HFFc6 (cell line): ENCODE measurements at regions not wholly inside any gene's neighbourhood (a gene's known extent, or its start where the extent isn't known, plus 50 kb on each side); places are given as distances from the start of the nearest gene placed in this dataset.

Source experiments
- DNase-seq: peaks from one replicate; pipeline ENCODE4 v3.0.0-alpha.2; 2018
- H3K27ac Mint-ChIP-seq: 2 replicates; pipeline ENCODE4 v1.8.0; 2020; ENCODE audit warnings: mild to moderate bottlenecking, mixed read lengths
- H3K27me3 Mint-ChIP-seq: 2 replicates; pipeline ENCODE4 v1.8.0; 2021; ENCODE audit warnings: mild to moderate bottlenecking, moderate library complexity, mixed read lengths; ENCODE audit not compliant: insufficient read depth
- H3K36me3 Mint-ChIP-seq: 2 replicates; pipeline ENCODE4 v1.8.0; 2021; ENCODE audit warnings: low read depth, mixed read lengths
- H3K4me1 Mint-ChIP-seq: 2 replicates; pipeline ENCODE4 v1.8.0; 2020; ENCODE audit warnings: low read depth, mixed read lengths
- H3K4me3 Mint-ChIP-seq: 2 replicates; pipeline ENCODE4 v1.8.0; 2020; ENCODE audit warnings: mild to moderate bottlenecking, moderate library complexity, mixed read lengths
- H3K9me3 Mint-ChIP-seq: 2 replicates; pipeline ENCODE4 v1.8.0; 2020; ENCODE audit warnings: mild to moderate bottlenecking, mixed read lengths
- CTCF ChIP-seq: fragments of 200-600 bp; sonication (generic); IDR thresholded peaks from 2 replicates; pipeline ENCODE4 v1.5.0; 2021; ENCODE audit warnings: antibody characterized with exemption, mild to moderate bottlenecking

- Mint-ChIP-seq H3K27me3 (peaks cover 32% of the 10 kb centered on the region), H3K4me1 (no peaks in the 10 kb centered on the region; the same call in 1 of the 2 replicates), H3K27ac (no peak overlapping the region), H3K4me3 (no peak overlapping the region), H3K9me3 (no peaks in the 10 kb centered on the region), H3K36me3 (no peaks in the 10 kb centered on the region)
- DNase-seq, result no peak
- no peak for TF ChIP-seq CTCF
Observed at GRCh38 chr17:77807746-77808441, 150.6 kb upstream of the TNRC6C start.

DNA sequence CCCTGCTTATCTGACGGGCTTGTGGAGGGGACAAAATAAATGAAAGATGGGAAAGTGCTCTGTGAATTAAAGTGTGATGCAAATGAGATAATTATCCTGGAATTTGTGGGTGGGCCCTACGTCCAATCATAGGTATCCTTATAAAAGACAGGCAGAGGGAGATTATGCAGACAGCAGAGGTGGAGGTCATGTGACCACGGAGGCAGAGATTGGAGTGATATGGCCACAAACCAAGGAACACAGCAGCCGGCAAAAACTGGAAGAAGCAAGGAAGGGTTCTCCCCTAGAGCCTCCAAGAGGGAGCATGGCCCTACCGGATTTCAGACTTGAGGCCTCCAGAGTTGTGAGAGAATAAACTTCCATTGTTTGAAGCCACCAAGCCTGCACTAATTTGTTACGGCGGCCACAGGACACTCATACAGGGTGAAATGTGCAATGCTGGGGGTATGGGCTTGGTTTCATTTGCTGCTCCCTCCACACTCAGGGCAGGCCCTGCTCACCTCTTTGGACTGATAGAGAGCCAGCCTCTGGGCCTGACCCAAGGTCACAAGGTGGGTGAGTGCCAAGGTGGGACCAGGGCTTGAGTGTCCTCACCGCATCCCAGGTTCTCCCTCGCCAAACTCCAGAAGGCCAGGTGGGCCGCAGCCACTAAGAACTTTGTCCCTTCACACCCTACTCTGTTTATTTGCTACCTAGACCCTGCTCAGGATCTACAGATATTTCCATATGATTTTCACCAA, 149.6 kb upstream of the TNRC6C start:
- Mint-ChIP-seq H3K9me3 (no peaks in the 10 kb centered on the region), H3K4me3 (no peak overlapping the region), H3K36me3 (no peaks in the 10 kb centered on the region), H3K27me3 (peaks cover 27% of the 10 kb centered on the region), H3K27ac (no peak overlapping the region), H3K4me1 (no peaks in the 10 kb centered on the region; the same call in 1 of the 2 replicates)
- no peak for DNase-seq
- TF ChIP-seq CTCF, result no peak

DNA sequence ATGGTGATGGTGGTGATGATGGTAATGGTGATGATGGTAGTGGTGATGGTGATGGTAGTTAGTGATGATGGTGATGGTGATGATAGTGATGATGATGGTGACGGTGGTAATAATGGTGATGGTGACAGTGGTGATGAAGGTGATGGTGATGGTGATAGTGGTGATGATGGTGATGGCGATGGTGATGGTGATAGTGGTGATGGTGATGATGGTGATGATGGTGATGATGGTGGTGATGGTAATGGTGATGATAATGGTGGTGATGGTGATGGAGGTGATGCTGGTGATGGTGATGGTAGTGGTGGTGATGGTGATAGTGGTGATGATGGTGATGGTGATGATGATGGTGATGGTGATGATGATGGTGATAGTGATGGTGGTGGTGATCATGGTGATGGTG, 148.7 kb upstream of the TNRC6C start:
- Mint-ChIP-seq H3K9me3 (no peaks in the 10 kb centered on the region), H3K27ac (no peak overlapping the region), H3K27me3 (peaks cover 23% of the 10 kb centered on the region), H3K4me1 (no peaks in the 10 kb centered on the region; the same call in 1 of the 2 replicates), H3K4me3 (no peak overlapping the region), H3K36me3 (no peaks in the 10 kb centered on the region)
- DNase-seq, result no peak
- TF ChIP-seq CTCF, result no peak

DNA sequence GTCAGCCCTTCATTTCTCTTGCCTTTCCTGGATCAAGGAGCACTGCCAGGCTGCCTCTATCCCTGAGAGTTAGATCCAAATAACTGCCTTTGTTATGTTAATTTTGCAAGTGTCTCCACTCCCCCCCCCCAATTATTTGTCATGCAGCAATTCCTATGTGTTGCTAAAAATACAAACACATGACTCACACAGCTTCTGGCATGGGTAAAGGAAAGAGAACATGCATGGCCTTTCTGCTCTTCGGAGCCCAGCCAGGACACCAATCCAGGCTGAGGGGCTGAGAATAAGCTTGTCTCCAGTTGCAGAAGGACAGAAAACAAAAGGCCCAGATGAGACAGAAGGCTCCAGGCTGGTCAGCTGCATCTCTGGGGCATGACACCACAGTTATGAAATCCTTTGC, 148.0 kb upstream of the TNRC6C start:
- no peaks in the 10 kb centered on the region; the same call in 1 of the 2 replicates for H3K4me1 Mint-ChIP-seq
- no peak overlapping the region for H3K4me3 Mint-ChIP-seq
- H3K36me3 Mint-ChIP-seq, result no peaks in the 10 kb centered on the region
- peak; percentile 58 for DNase-seq
- no peak overlapping the region for H3K27ac Mint-ChIP-seq
- no peaks in the 10 kb centered on the region for H3K9me3 Mint-ChIP-seq
- H3K27me3 Mint-ChIP-seq, result peaks cover 19% of the 10 kb centered on the region
- no peak for TF ChIP-seq CTCF

- DNase-seq, result no peak
- Mint-ChIP-seq H3K27ac (no peak overlapping the region), H3K36me3 (no peaks in the 10 kb centered on the region), H3K4me1 (no peaks in the 10 kb centered on the region; the same call in 1 of the 2 replicates), H3K27me3 (peaks cover 14% of the 10 kb centered on the region), H3K4me3 (no peak overlapping the region), H3K9me3 (no peaks in the 10 kb centered on the region)
- TF ChIP-seq CTCF, result no peak
Observed at GRCh38 chr17:77811521-77811920, 147.0 kb upstream of the TNRC6C start.
